Spleen (tissue), 11 donors: ENCODE measurements at regions not wholly inside any gene's neighbourhood (a gene's known extent, or its start where the extent isn't known, plus 50 kb on each side); places are given as distances from the start of the nearest gene placed in this dataset.
A peak's percentile ranks its signal among the peaks of the same experiment; 100 is the strongest.

ENCODE experiments used
- DNase-seq: peaks from one replicate; pipeline ENCODE4 v3.0.0-alpha.2; 2020
- H3K27ac ChIP-seq, 8 donors: fragments of 200-600 bp; sonication (generic) in 7 of 8; 1 replicate in 4 of 8; 2 replicates in 4 of 8; pipeline versions ENCODE4 v1.5.0 to v1.8.0; 2016 to 2021; ENCODE audit warnings: inconsistent platforms in 4 of 8, mild to moderate bottlenecking in 4 of 8, moderate library complexity in 1 of 8
- H3K27me3 ChIP-seq, 7 donors: fragments of 200-600 bp; sonication (generic) in 6 of 7; replicated peaks in 1 of 7; 1 replicate in 4 of 7; 2 replicates in 3 of 7; pipeline versions ENCODE4 v1.5.0 to v1.8.0; 2016 to 2021; ENCODE audit warnings: inconsistent platforms in 3 of 7, mild to moderate bottlenecking in 1 of 7
- H3K36me3 ChIP-seq, 6 donors: fragments of 200-600 bp; sonication (generic) in 5 of 6; 1 replicate in 4 of 6; 2 replicates in 2 of 6; pipeline versions ENCODE4 v1.5.0 to v1.8.0; 2016 to 2021; ENCODE audit warnings: inconsistent platforms in 2 of 6
- H3K4me1 ChIP-seq, 6 donors: fragments of 200-600 bp; sonication (generic) in 5 of 6; 1 replicate in 3 of 6; 2 replicates in 3 of 6; pipeline versions ENCODE4 v1.5.0 to v1.8.0; 2016 to 2021; ENCODE audit warnings: inconsistent platforms in 3 of 6
- H3K4me3 ChIP-seq, 8 donors: fragments of 200-600 bp; sonication (generic) in 7 of 8; 1 replicate in 4 of 8; 2 replicates in 4 of 8; pipeline versions ENCODE4 v1.5.0 to v1.8.0; 2016 to 2021; ENCODE audit warnings: inconsistent platforms in 4 of 8, mild to moderate bottlenecking in 4 of 8, moderate library complexity in 2 of 8
- H3K9me3 ChIP-seq, 8 donors: fragments of 200-600 bp; sonication (generic) in 7 of 8; 1 replicate in 4 of 8; 2 replicates in 4 of 8; pipeline versions ENCODE4 v1.5.0 to v1.8.0; 2016 to 2021; ENCODE audit warnings: inconsistent platforms in 4 of 8
- CTCF ChIP-seq, 11 experiments: fragments of 200-600 bp in 7 of 11; fragments of 450-650 bp in 4 of 11; sonication (generic) in 4 of 11; IDR thresholded peaks in 8 of 11; conservative IDR thresholded peaks in 3 of 11; 1 replicate in 7 of 11; 2 replicates in 4 of 11; pipeline versions ENCODE4 v1.4.0 to v1.8.0; 2016 to 2021; ENCODE audit warnings: antibody characterized with exemption in 11 of 11, inconsistent platforms in 4 of 11, mild to moderate bottlenecking in 1 of 11
- POLR2A ChIP-seq, 3 donors: fragments of 450-650 bp; IDR thresholded peaks; one replicate each; pipeline ENCODE4 v1.5.1; 2017; ENCODE audit warnings: antibody characterized with exemption in 3 of 3, mild to moderate bottlenecking in 1 of 3
- POLR2AphosphoS5 ChIP-seq, 3 donors: sonication (generic); formaldehyde crosslinking; IDR thresholded peaks; one replicate each; pipeline ENCODE4 v1.5.1; 2017; ENCODE audit warnings: antibody characterized with exemption in 3 of 3
- WGBS, 5 donors: extraction: QIAGEN DNeasy Blood & Tissue Kit in 3 of 5; methylation state at CpG; one replicate each; pipeline versions ENCODE4 v1.1.5 to v1.1.7; 2013 to 2018; 5-methylcytosine and 5-hydroxymethylcytosine counted together
- intact Hi-C: fragments of 100-400 bp; cut with DNase I; formaldehyde crosslinking; loops from one replicate; pipeline ENCODE4 v1.15.0; 2023; ENCODE audit warnings: low total_unique reads
- donor health status: healthy with polysubstance abuse.
- donor health status: DM: no; HTN: no; CAD: no; lungs with moderate emphysema.
- donor health status: DM: no; HTN: no; CAD: no.
- donor health status: Bipolar disorder and iron deficiency.
- donor health status: healthy.
- donor health status: DM: no; HTN: no; CAD: no.
- donor health status: DM: yes; HTN: yes; CAD: no.

DNA sequence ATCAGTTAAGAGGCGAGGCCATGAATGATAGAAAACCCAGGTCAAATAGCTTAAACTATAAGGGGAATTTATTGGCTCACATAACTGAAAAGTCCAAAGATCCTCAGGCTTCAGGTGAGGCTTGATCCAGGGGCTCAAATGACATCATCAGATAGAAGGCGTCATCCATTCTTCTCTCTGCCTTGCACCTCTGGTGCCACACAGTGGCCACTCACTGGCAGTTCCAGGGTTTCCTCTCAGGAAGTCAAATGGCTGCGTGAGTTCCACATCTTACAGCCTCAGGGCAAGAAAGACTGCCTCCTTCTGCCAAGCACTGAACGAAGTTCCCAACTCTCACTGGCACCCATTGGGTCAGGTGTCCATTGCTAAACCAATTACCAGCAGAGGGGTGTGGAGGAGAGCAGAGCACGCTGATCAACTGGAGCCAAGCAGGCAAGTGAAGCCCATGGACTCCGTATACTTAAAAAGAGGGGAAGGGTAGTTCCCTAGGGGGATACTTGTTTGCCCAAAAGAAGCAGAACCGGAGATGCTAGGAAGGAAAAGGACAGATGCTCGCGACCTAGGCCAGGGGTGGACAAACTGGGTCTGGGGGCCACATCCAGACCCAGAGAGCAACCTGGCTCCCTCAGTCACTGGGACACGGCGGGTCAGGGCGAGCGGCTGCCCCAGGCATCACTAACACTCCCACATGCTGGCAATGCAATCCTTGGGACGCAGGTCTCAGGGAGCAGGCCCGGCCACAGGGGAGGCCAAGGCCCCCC is 69.3 kb downstream of the SERPINA3 start:
- Histone ChIP-seq H3K9me3 (no peaks in the 10 kb centered on the region), H3K4me1 (no peaks in the 10 kb centered on the region), H3K4me3 (no peak overlapping the region), H3K27ac (no peak overlapping the region), H3K36me3 (no peaks in the 10 kb centered on the region), H3K27me3 (peaks cover 0 to 32% (median 0%) of the 10 kb centered on the region in 7 donors)
- TF ChIP-seq POLR2A (IDR thresholded peaks at IDR 0.05) = no peak
- no peak for TF ChIP-seq POLR2AphosphoS5 (IDR thresholded peaks at IDR 0.05)
- peak in 7 of 11 experiments; percentile 29 to 61 (median 42) for TF ChIP-seq CTCF (IDR thresholded peaks at IDR 0.05 in 8 of 11, conservative IDR thresholded peaks at IDR 0.05 in 3 of 11)
- WGBS, 5 donors = 65 to 75% (median 69%) methylated on average over 13 to 15 of the region's 15 CpGs
- intact Hi-C loops = loop anchor here (10.0 kb wide), 1 partner anchor 423 kb away; no protein-coding TSS in a partner anchor
- DNase-seq = no peak

GRCh38 chr14:94680862-94681288 is 68.7 kb downstream of the SERPINA3 start:
- Histone ChIP-seq H3K4me1 (no peaks in the 10 kb centered on the region), H3K36me3 (no peaks in the 10 kb centered on the region), H3K27me3 (peaks cover 0 to 34% (median 0%) of the 10 kb centered on the region in 7 donors), H3K27ac (no peak overlapping the region), H3K9me3 (no peaks in the 10 kb centered on the region), H3K4me3 (no peak overlapping the region)
- TF ChIP-seq CTCF (IDR thresholded peaks at IDR 0.05 in 8 of 11, conservative IDR thresholded peaks at IDR 0.05 in 3 of 11) = no peak
- no peak for TF ChIP-seq POLR2AphosphoS5 (IDR thresholded peaks at IDR 0.05)
- no peak for TF ChIP-seq POLR2A (IDR thresholded peaks at IDR 0.05)
- intact Hi-C loops = loop anchor here (10.0 kb wide), 1 partner anchor 424 kb away; no protein-coding TSS in a partner anchor
- 75 to 87% (median 84%) methylated on average over 6 of the region's 6 CpGs for WGBS, 5 donors
- DNase-seq = no peak

GRCh38 chr14:94679937-94680861 is 68.0 kb downstream of the SERPINA3 start:
- H3K27ac ChIP-seq = no peak overlapping the region
- H3K4me3 ChIP-seq = no peak overlapping the region
- WGBS, 5 donors = 82 to 87% (median 85%) methylated on average over 18 to 19 of the region's 19 CpGs
- TF ChIP-seq POLR2AphosphoS5 (IDR thresholded peaks at IDR 0.05) (no peak), POLR2A (IDR thresholded peaks at IDR 0.05) (no peak), CTCF (IDR thresholded peaks at IDR 0.05 in 8 of 11, conservative IDR thresholded peaks at IDR 0.05 in 3 of 11) (no peak)
- H3K9me3 ChIP-seq = no peaks in the 10 kb centered on the region
- no peaks in the 10 kb centered on the region for H3K4me1 ChIP-seq
- H3K27me3 ChIP-seq = peaks cover 0 to 35% (median 0%) of the 10 kb centered on the region in 7 donors
- no peaks in the 10 kb centered on the region for H3K36me3 ChIP-seq
- intact Hi-C loops = loop anchor here (10.0 kb wide), 1 partner anchor 425 kb away; no protein-coding TSS in a partner anchor
- DNase-seq = peak; percentile 63
